CD14-positive monocyte (primary cell): ENCODE measurements at regions not wholly inside any gene's neighbourhood (a gene's known extent, or its start where the extent isn't known, plus 50 kb on each side); places are given as distances from the start of the nearest gene placed in this dataset.

Experiments used
- DNase-seq, 3 donors: peaks; one replicate each; pipeline ENCODE4 v3.0.0-alpha.2; 2011 to 2022
- H2AFZ ChIP-seq: 2 replicates; pipeline ENCODE4 v1.6.0; 2012; ENCODE audit warnings: mild to moderate bottlenecking, low read depth, low read length, inconsistent platforms; ENCODE audit not compliant: insufficient read depth, poor library complexity, severe bottlenecking
- H3K27ac ChIP-seq, 2 donors: 1 replicate in 1 of 2; 2 replicates in 1 of 2; pipeline ENCODE4 v1.5.1; 2012 to 2013; ENCODE audit warnings: low read length in 2 of 2, control low read depth in 1 of 2, inconsistent platforms in 1 of 2, low read depth in 1 of 2, mild to moderate bottlenecking in 1 of 2
- H3K27me3 ChIP-seq, 2 donors: one replicate each; pipeline versions ENCODE4 v1.6.0 to v1.6.1; 2011 to 2013; ENCODE audit warnings: low read length in 2 of 2; ENCODE audit not compliant: control insufficient read depth in 2 of 2, insufficient read depth in 2 of 2
- H3K36me3 ChIP-seq, 2 donors: replicated peaks in 1 of 2; 1 replicate in 1 of 2; 2 replicates in 1 of 2; pipeline versions ENCODE4 v1.5.1 to v1.6.1; 2012 to 2013; ENCODE audit warnings: low read length in 2 of 2, control low read depth in 1 of 2, inconsistent platforms in 1 of 2, mild to moderate bottlenecking in 1 of 2; ENCODE audit not compliant: insufficient read depth in 2 of 2, control insufficient read depth in 1 of 2
- H3K4me1 ChIP-seq, 2 donors: 1 replicate in 1 of 2; 2 replicates in 1 of 2; pipeline versions ENCODE4 v1.5.1 to v1.6.1; 2012 to 2013; ENCODE audit warnings: low read length in 2 of 2, control low read depth in 1 of 2, inconsistent platforms in 1 of 2, mild to moderate bottlenecking in 1 of 2, moderate library complexity in 1 of 2; ENCODE audit not compliant: insufficient read depth in 2 of 2, control insufficient read depth in 1 of 2
- H3K4me2 ChIP-seq: replicated peaks from 2 replicates; pipeline ENCODE3; 2012; ENCODE audit warnings: low read length, moderate library complexity, mild to moderate bottlenecking; ENCODE audit not compliant: poor library complexity, severe bottlenecking; ENCODE audit errors: extremely low read depth
- H3K4me3 ChIP-seq, 3 experiments: fragments of 200-600 bp in 1 of 3; sonication (generic) in 1 of 3; replicated peaks in 1 of 3; 1 replicate in 2 of 3; 2 replicates in 1 of 3; pipeline ENCODE4 v1.5.1; 2011 to 2013; ENCODE audit warnings: low read length in 3 of 3, mild to moderate bottlenecking in 3 of 3, control low read depth in 2 of 3, low read depth in 2 of 3, inconsistent platforms in 1 of 3, moderate library complexity in 1 of 3
- H3K79me2 ChIP-seq: 2 replicates; pipeline ENCODE4 v1.6.0; 2012; ENCODE audit warnings: mild to moderate bottlenecking, control low read depth, inconsistent platforms, low read length, moderate library complexity; ENCODE audit not compliant: insufficient read depth
- H3K9ac ChIP-seq: 2 replicates; pipeline ENCODE4 v1.6.0; 2017; ENCODE audit warnings: low read length, mild to moderate bottlenecking; ENCODE audit not compliant: insufficient read depth, poor library complexity, severe bottlenecking
- H3K9me3 ChIP-seq, 2 donors: replicated peaks in 1 of 2; 1 replicate in 1 of 2; 2 replicates in 1 of 2; pipeline versions ENCODE4 v1.5.1 to v1.6.1; 2012 to 2013; ENCODE audit warnings: low read length in 2 of 2, control low read depth in 1 of 2; ENCODE audit not compliant: control insufficient read depth in 1 of 2, insufficient read depth in 1 of 2
- H4K20me1 ChIP-seq: 2 replicates; pipeline ENCODE4 v1.6.0; 2012; ENCODE audit warnings: mild to moderate bottlenecking, low read length, control low read depth, moderate library complexity; ENCODE audit not compliant: insufficient read depth
- H3K27ac Mint-ChIP-seq, 7 donors: one replicate each; pipeline ENCODE4 v1.8.0; 2020; ENCODE audit warnings: mild to moderate bottlenecking in 7 of 7, mixed read lengths in 7 of 7, moderate library complexity in 6 of 7, inconsistent platforms in 2 of 7
- H3K27me3 Mint-ChIP-seq, 3 donors: one replicate each; pipeline ENCODE4 v1.8.0; 2021 to 2022; ENCODE audit warnings: low read depth in 3 of 3, mild to moderate bottlenecking in 3 of 3, mixed read lengths in 3 of 3, moderate library complexity in 3 of 3, inconsistent platforms in 1 of 3
- H3K36me3 Mint-ChIP-seq, 2 donors: one replicate each; pipeline ENCODE4 v1.8.0; 2020; ENCODE audit warnings: mixed read lengths in 2 of 2, inconsistent platforms in 1 of 2, mild to moderate bottlenecking in 1 of 2
- H3K4me1 Mint-ChIP-seq: one replicate; pipeline ENCODE4 v1.8.0; 2020; ENCODE audit warnings: mild to moderate bottlenecking, mixed read lengths
- H3K4me3 Mint-ChIP-seq, 2 donors: one replicate each; pipeline ENCODE4 v1.8.0; 2020; ENCODE audit warnings: mild to moderate bottlenecking in 2 of 2, mixed read lengths in 2 of 2, moderate library complexity in 1 of 2
- H3K9me3 Mint-ChIP-seq, 7 donors: one replicate each; pipeline ENCODE4 v1.8.0; 2020 to 2022; ENCODE audit warnings: mixed read lengths in 7 of 7, mild to moderate bottlenecking in 6 of 7, moderate library complexity in 6 of 7, inconsistent platforms in 2 of 7
- WGBS: methylation state at CpG from one replicate; pipeline ENCODE4 v1.1.5; 2013; ENCODE audit warnings: missing lambda C conversion rate; ENCODE audit not compliant: insufficient coverage; 5-methylcytosine and 5-hydroxymethylcytosine counted together
- intact Hi-C, 2 donors: fragments of 100-400 bp; cut with micrococcal nuclease; formaldehyde crosslinking; loops; one replicate each; pipeline versions ENCODE4 v1.15.0 to v1.15.1; 2023
- TF ChIP-seq, protein P1 (sequence below): fragments of 200-600 bp; IDR thresholded peaks from one replicate; pipeline ENCODE4 v1.8.0; 2022; ENCODE audit warnings: antibody characterized with exemption, mild to moderate bottlenecking

DNA sequence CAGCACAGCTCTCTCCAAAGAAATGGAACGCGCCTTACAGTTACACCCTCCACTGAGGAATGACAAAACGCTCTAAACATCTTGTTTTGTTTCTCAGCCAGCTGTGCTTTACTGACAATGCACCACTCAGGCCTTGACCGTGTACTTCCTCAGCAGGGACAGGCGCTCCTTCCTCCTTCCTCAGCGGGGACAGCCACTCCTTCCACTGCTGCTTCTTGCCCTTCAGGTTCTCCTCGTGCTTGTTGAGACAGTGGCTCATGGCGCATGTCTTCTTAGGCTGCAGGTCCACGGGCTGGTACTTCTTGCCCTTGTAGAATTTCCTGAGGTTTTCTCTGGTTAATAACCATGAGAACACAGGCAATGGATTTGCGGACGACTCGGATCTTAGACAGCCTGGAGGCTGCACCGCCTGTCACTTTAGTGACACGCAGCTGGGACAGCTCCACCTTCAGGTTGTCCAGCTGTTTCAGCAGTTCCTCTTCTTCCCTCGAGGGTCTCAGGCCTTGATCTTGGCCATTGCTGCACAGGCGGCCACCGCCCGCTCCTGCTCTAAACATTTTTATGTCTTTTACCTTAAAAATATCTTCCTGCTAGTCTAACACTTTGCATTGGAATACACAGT lies 613.8 kb downstream of the BRD1 start:
- TF ChIP-seq, protein P1, sequence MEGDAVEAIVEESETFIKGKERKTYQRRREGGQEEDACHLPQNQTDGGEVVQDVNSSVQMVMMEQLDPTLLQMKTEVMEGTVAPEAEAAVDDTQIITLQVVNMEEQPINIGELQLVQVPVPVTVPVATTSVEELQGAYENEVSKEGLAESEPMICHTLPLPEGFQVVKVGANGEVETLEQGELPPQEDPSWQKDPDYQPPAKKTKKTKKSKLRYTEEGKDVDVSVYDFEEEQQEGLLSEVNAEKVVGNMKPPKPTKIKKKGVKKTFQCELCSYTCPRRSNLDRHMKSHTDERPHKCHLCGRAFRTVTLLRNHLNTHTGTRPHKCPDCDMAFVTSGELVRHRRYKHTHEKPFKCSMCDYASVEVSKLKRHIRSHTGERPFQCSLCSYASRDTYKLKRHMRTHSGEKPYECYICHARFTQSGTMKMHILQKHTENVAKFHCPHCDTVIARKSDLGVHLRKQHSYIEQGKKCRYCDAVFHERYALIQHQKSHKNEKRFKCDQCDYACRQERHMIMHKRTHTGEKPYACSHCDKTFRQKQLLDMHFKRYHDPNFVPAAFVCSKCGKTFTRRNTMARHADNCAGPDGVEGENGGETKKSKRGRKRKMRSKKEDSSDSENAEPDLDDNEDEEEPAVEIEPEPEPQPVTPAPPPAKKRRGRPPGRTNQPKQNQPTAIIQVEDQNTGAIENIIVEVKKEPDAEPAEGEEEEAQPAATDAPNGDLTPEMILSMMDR, result no peak
- H3K9ac ChIP-seq, result no peak overlapping the region
- no peak for DNase-seq
- peaks cover 6 to 23% (median 18%) of the 10 kb centered on the region in 7 donors for H3K9me3 Mint-ChIP-seq
- H3K36me3 ChIP-seq, result no peaks in the 10 kb centered on the region
- no peaks in the 10 kb centered on the region for H3K4me1 ChIP-seq
- 83% methylated on average over 16 of the region's 18 CpGs for WGBS
- H3K4me2 ChIP-seq, result no peak overlapping the region
- peaks cover 10 to 11% of the 10 kb centered on the region in 2 donors for H3K9me3 ChIP-seq
- no peaks in the 10 kb centered on the region for H4K20me1 ChIP-seq
- H3K27ac ChIP-seq, result no peak overlapping the region
- H3K36me3 Mint-ChIP-seq, result no peaks in the 10 kb centered on the region
- H3K4me1 Mint-ChIP-seq, result no peaks in the 10 kb centered on the region
- H3K27ac Mint-ChIP-seq, result no peak overlapping the region
- intact Hi-C loops, result no loop called here
- no peak overlapping the region for H2AFZ ChIP-seq
- no peaks in the 10 kb centered on the region for H3K27me3 ChIP-seq
- peaks cover 0 to 1% (median 0%) of the 10 kb centered on the region in 3 donors for H3K27me3 Mint-ChIP-seq
- H3K79me2 ChIP-seq, result no peaks in the 10 kb centered on the region
- H3K4me3 Mint-ChIP-seq, result no peak overlapping the region
- H3K4me3 ChIP-seq, result no peak overlapping the region

- Histone ChIP-seq H2AFZ (no peak overlapping the region), H3K4me2 (no peak overlapping the region), H3K9ac (no peak overlapping the region), H3K79me2 (no peaks in the 10 kb centered on the region), H3K27ac (no peak overlapping the region), H3K4me3 (no peak overlapping the region), H4K20me1 (no peaks in the 10 kb centered on the region), H3K36me3 (no peaks in the 10 kb centered on the region), H3K27me3 (no peaks in the 10 kb centered on the region), H3K4me1 (no peaks in the 10 kb centered on the region), H3K9me3 (peaks cover 0 to 4% of the 10 kb centered on the region in 2 donors)
- TF ChIP-seq, protein P1, result no peak
- no peak for DNase-seq
- H3K27me3 Mint-ChIP-seq, result peaks cover 0 to 1% (median 0%) of the 10 kb centered on the region in 3 donors
- H3K36me3 Mint-ChIP-seq, result no peaks in the 10 kb centered on the region
- H3K27ac Mint-ChIP-seq, result no peak overlapping the region
- H3K9me3 Mint-ChIP-seq, result peaks cover 3 to 16% (median 8%) of the 10 kb centered on the region in 7 donors
- H3K4me1 Mint-ChIP-seq, result no peaks in the 10 kb centered on the region
- 69% methylated on average over 2 of the region's 11 CpGs for WGBS
- no peak overlapping the region for H3K4me3 Mint-ChIP-seq
- intact Hi-C loops, result no loop called here
These were observed 615.2 kb downstream of the BRD1 start for GRCh38 chr22:49212466-49212865.
